ENCODE measurements at regions not wholly inside any gene's neighbourhood (a gene's known extent, or its start where the extent isn't known, plus 50 kb on each side); places are given as distances from the start of the nearest gene placed in this dataset.

- WGBS, 2 donors = 72 to 74% methylated on average over 8 of the region's 8 CpGs
- H3K4me1 ChIP-seq = peaks cover 25% of the 10 kb centered on the region
- H3K27ac ChIP-seq = peak overlapping the region in 1 of 2 donors; percentile 6
- no peak for DNase-seq
- TF ChIP-seq POLR2A (IDR thresholded peaks at IDR 0.05) (no peak), CTCF (IDR thresholded peaks at IDR 0.05) (no peak)
- no peak overlapping the region for H3K4me3 ChIP-seq
- intact Hi-C loops (cut with DNase I; ENCODE audit: low total_unique reads) = loop anchor here (10.0 kb wide), 1 partner anchor 46 kb away; no protein-coding TSS in a partner anchor
- H3K9me3 ChIP-seq = no peaks in the 10 kb centered on the region
- no peaks in the 10 kb centered on the region for H3K27me3 ChIP-seq
- no peaks in the 10 kb centered on the region for H3K36me3 ChIP-seq (ENCODE audit: low read depth, missing control alignments)
These were observed 566.6 kb upstream of the CITED2 start for GRCh38 chr6:139940741-139941729.

GRCh38 chr6:139939189-139939979, 564.9 kb upstream of the CITED2 start:
- TF ChIP-seq POLR2A (IDR thresholded peaks at IDR 0.05) = no peak
- no peak for TF ChIP-seq CTCF (IDR thresholded peaks at IDR 0.05)
- no peaks in the 10 kb centered on the region for H3K27me3 ChIP-seq
- no peak overlapping the region for H3K27ac ChIP-seq
- no peak overlapping the region for H3K4me3 ChIP-seq
- 88 to 91% methylated on average over 2 of the region's 2 CpGs for WGBS, 2 donors
- no peaks in the 10 kb centered on the region for H3K9me3 ChIP-seq
- H3K4me1 ChIP-seq = peaks cover 20% of the 10 kb centered on the region
- DNase-seq = no peak
- intact Hi-C loops (cut with DNase I; ENCODE audit: low total_unique reads) = no loop called here
- no peaks in the 10 kb centered on the region for H3K36me3 ChIP-seq (ENCODE audit: low read depth, missing control alignments)

GRCh38 chr6:139932671-139933070, 558.2 kb upstream of the CITED2 start:
- H3K4me3 ChIP-seq = no peak overlapping the region
- no peak for DNase-seq
- WGBS, 2 donors = 91 to 94% methylated on average over 3 of the region's 3 CpGs
- H3K27ac ChIP-seq = no peak overlapping the region
- H3K9me3 ChIP-seq = no peaks in the 10 kb centered on the region
- H3K27me3 ChIP-seq = no peaks in the 10 kb centered on the region
- no peaks in the 10 kb centered on the region for H3K36me3 ChIP-seq (ENCODE audit: low read depth, missing control alignments)
- intact Hi-C loops (cut with DNase I; ENCODE audit: low total_unique reads) = no loop called here
- no peak for TF ChIP-seq POLR2A (IDR thresholded peaks at IDR 0.05)
- no peaks in the 10 kb centered on the region for H3K4me1 ChIP-seq

DNA sequence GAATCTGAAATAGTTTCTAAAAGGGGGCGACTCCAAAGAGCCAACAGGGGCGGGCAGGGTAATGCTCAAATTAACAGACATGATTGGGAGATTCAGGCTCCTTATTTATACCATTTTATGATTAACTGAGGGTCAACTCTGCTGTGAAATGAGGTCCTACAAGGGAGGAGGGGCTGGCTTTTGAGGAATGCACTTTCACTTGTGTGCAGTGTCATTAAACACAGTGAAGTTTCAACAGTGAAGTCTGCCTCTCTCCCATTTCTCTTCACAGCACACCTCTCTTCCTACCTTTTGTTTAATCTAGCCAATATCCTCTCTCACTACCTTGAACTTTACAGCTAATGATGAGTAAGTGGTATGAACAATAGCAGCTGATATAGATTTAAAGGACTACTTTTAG, 557.3 kb upstream of the CITED2 start:
- TF ChIP-seq CTCF (IDR thresholded peaks at IDR 0.05) (no peak), POLR2A (IDR thresholded peaks at IDR 0.05) (no peak)
- WGBS, 2 donors = 75 to 90% methylated on average over 2 of the region's 2 CpGs
- intact Hi-C loops (cut with DNase I; ENCODE audit: low total_unique reads) = no loop called here
- Histone ChIP-seq H3K27me3 (no peaks in the 10 kb centered on the region), H3K27ac (no peak overlapping the region), H3K36me3 (ENCODE audit: low read depth, missing control alignments) (no peaks in the 10 kb centered on the region), H3K4me1 (no peaks in the 10 kb centered on the region), H3K9me3 (no peaks in the 10 kb centered on the region), H3K4me3 (no peak overlapping the region)
- DNase-seq = no peak

DNA sequence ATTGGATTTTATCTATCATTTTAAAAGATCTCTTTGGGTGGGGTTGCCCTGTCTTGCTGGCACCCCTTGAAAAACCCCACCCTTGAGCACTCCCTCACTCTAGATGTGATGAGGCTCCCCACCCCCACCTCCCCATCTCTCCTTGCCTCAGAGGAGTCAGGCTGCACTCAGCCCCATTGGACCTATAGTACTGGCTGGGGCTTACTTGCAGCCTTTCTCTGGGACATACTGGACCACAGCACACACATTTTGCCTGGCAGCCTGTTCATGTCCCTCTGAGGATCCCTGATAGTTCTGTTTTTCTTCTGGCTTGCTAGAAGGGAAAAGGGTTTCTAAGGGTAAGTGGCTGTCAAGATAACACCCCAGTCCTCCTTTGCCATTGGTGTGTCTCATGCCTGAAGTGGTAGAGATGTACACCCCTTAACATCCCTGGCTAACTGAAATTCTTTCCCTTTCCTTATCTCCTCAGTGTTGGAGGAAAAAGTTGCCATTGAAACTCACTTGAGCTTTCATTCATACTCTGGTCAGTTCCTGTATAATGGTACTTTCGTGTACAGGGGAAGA, 553.4 kb upstream of the CITED2 start:
- Histone ChIP-seq H3K27me3 (no peaks in the 10 kb centered on the region), H3K36me3 (ENCODE audit: low read depth, missing control alignments) (no peaks in the 10 kb centered on the region), H3K4me3 (no peak overlapping the region), H3K9me3 (no peaks in the 10 kb centered on the region), H3K27ac (no peak overlapping the region), H3K4me1 (no peaks in the 10 kb centered on the region)
- DNase-seq = no peak
- 27 to 57% methylated on average over 1 of the region's 1 CpG for WGBS, 2 donors
- TF ChIP-seq CTCF (IDR thresholded peaks at IDR 0.05) = no peak
- TF ChIP-seq POLR2A (IDR thresholded peaks at IDR 0.05) = no peak
- intact Hi-C loops (cut with DNase I; ENCODE audit: low total_unique reads) = no loop called here
